H1 (cell line): ENCODE measurements at regions not wholly inside any gene's neighbourhood (a gene's known extent, or its start where the extent isn't known, plus 50 kb on each side); places are given as distances from the start of the nearest gene placed in this dataset.

ENCODE experiments used
- BACH1 ChIP-seq: IDR thresholded peaks from 2 replicates; pipeline ENCODE4 v1.6.1; 2012; ENCODE audit warnings: low read length, improper control_type of control experiment
- CREB1 ChIP-seq: IDR thresholded peaks from 2 replicates; pipeline ENCODE4 v1.6.1; 2012; ENCODE audit warnings: inconsistent platforms
- CTCF ChIP-seq, 3 experiments: IDR thresholded peaks; 1 replicate in 2 of 3; 2 replicates in 1 of 3; pipeline versions ENCODE4 v1.5.1 to v1.6.1; 2011; ENCODE audit warnings: low read length in 3 of 3, mild to moderate bottlenecking in 3 of 3, inconsistent platforms in 2 of 3, low read depth in 1 of 3, moderate library complexity in 1 of 3; ENCODE audit not compliant: insufficient read depth in 1 of 3; ENCODE audit errors: control extremely low read depth in 1 of 3
- EZH2 ChIP-seq: fragments of 200-600 bp; sonication (generic); IDR thresholded peaks from 2 replicates; pipeline ENCODE4 v1.7.1; 2012; ENCODE audit warnings: low read depth, mild to moderate bottlenecking, moderate library complexity, low read length, inconsistent platforms; ENCODE audit not compliant: severe bottlenecking
- JUND ChIP-seq: IDR thresholded peaks from 2 replicates; pipeline ENCODE4 v1.6.1; 2011; ENCODE audit warnings: mild to moderate bottlenecking, improper control_type of control experiment, low read length
- POLR2A ChIP-seq, 2 experiments: IDR thresholded peaks; 1 replicate in 1 of 2; 2 replicates in 1 of 2; pipeline ENCODE4 v1.6.1; 2011; ENCODE audit warnings: low read depth in 2 of 2, low read length in 2 of 2, mild to moderate bottlenecking in 2 of 2; ENCODE audit errors: control extremely low read depth in 1 of 2
- POU5F1 ChIP-seq: IDR thresholded peaks from 2 replicates; pipeline ENCODE4 v1.6.1; 2011; ENCODE audit warnings: low read depth, mild to moderate bottlenecking, low read length, moderate library complexity
- RAD21 ChIP-seq, 2 experiments: IDR thresholded peaks in 1 of 2; conservative IDR thresholded peaks in 1 of 2; 2 replicates each; pipeline ENCODE4 v1.6.1; 2011; ENCODE audit warnings: low read depth in 2 of 2, low read length in 2 of 2, improper control_type of control experiment in 1 of 2, inconsistent platforms in 1 of 2, mild to moderate bottlenecking in 1 of 2, moderate library complexity in 1 of 2
- SP1 ChIP-seq: IDR thresholded peaks from 2 replicates; pipeline ENCODE4 v1.6.1; 2011; ENCODE audit warnings: low read depth, low read length
- TAF1 ChIP-seq: IDR thresholded peaks from 2 replicates; pipeline ENCODE4 v1.6.1; 2011; ENCODE audit warnings: mild to moderate bottlenecking, low read depth, low read length
- TEAD4 ChIP-seq: IDR thresholded peaks from 2 replicates; pipeline ENCODE4 v1.6.1; 2012; ENCODE audit warnings: low read depth, low read length, inconsistent platforms, mixed read lengths
- YY1 ChIP-seq: IDR thresholded peaks from 2 replicates; pipeline ENCODE4 v1.6.1; 2011; ENCODE audit warnings: low read depth, mild to moderate bottlenecking, low read length

GRCh38 chr18:61635901-61636528, 256.8 kb downstream of the RNF152 start:
- TF ChIP-seq SP1 (no peak), CTCF (IDR thresholded peaks at IDR 0.05; ENCODE audit: control extremely low read depth in 1 of 3, insufficient read depth in 1 of 3, low read depth in 1 of 3, low read length in 3 of 3) (peak; percentile 71 to 83 (median 72)), EZH2 (no peak), YY1 (no peak), POLR2A (IDR thresholded peaks at IDR 0.05; ENCODE audit: control extremely low read depth in 1 of 2, low read depth in 2 of 2, low read length in 2 of 2) (no peak), JUND (no peak), POU5F1 (no peak), TEAD4 (no peak), TAF1 (no peak), CREB1 (no peak), BACH1 (no peak), RAD21 (IDR thresholded peaks at IDR 0.05 in 1 of 2, conservative IDR thresholded peaks at IDR 0.05 in 1 of 2; ENCODE audit: low read depth in 2 of 2, low read length in 2 of 2) (peak; percentile 87 to 88)
